IMR-90 (cell line): ENCODE measurements at regions not wholly inside any gene's neighbourhood (a gene's known extent, or its start where the extent isn't known, plus 50 kb on each side); places are given as distances from the start of the nearest gene placed in this dataset.

Source experiments
- ATAC-seq: fragments of 200-7000 bp; cut with Tn5 transposase; 2 replicates; pipeline ENCODE4 v1.9.1; 2020; ENCODE audit warnings: low read depth, mild to moderate bottlenecking, moderate library complexity
- BruUV-seq: library from RNA; stranded (reverse); fragments of 400-500 nt; replicated peaks from 2 replicates; lab custom pipeline; 2021; lab: Mats Ljungman, UMichigan
- CTCF ChIA-PET: fragments of 300-600 bp; formaldehyde crosslinking; extraction: SDS; loops from one replicate; lab custom pipeline; 2021; ENCODE audit warnings: antibody characterized with exemption; lab: Yijun Ruan, JAX
- POLR2A ChIA-PET: fragments of 300-600 bp; sonication (Branson Sonifier 250); formaldehyde crosslinking; loops from one replicate; lab custom pipeline; 2022; ENCODE audit warnings: antibody characterized with exemption; ENCODE audit not compliant: unreplicated experiment; lab: Charles Lee
- DNase-seq: peaks from one replicate; pipeline ENCODE4 v3.0.0; 2013
- H2AFZ ChIP-seq: replicated peaks from 2 replicates; pipeline ENCODE3; 2013; ENCODE audit warnings: low read length, mild to moderate bottlenecking; ENCODE audit not compliant: poor library complexity
- H2AK5ac ChIP-seq: 2 replicates; pipeline ENCODE4 v1.6.1; 2013; ENCODE audit warnings: low read depth, low read length, inconsistent platforms
- H2AK9ac ChIP-seq: replicated peaks from 2 replicates; pipeline ENCODE3; 2013; ENCODE audit warnings: mild to moderate bottlenecking, low read depth, low read length, moderate library complexity; ENCODE audit not compliant: poor library complexity
- H2BK120ac ChIP-seq: 2 replicates; pipeline ENCODE4 v1.6.1; 2013; ENCODE audit warnings: low read depth, low read length, inconsistent platforms
- H2BK15ac ChIP-seq: 3 replicates; pipeline ENCODE4 v1.6.1; 2013; ENCODE audit warnings: low read depth, low read length, inconsistent platforms
- H2BK20ac ChIP-seq: 2 replicates; pipeline ENCODE4 v1.6.1; 2013; ENCODE audit warnings: low read depth, mild to moderate bottlenecking, inconsistent platforms, low read length, moderate library complexity
- H2BK5ac ChIP-seq: 2 replicates; pipeline ENCODE4 v1.6.1; 2013; ENCODE audit warnings: mild to moderate bottlenecking, low read depth, low read length, inconsistent platforms; ENCODE audit not compliant: poor library complexity, severe bottlenecking
- H3K14ac ChIP-seq: replicated peaks from 2 replicates; pipeline ENCODE4 v1.6.1; 2013; ENCODE audit warnings: low read depth, low read length, inconsistent platforms
- H3K18ac ChIP-seq: 2 replicates; pipeline ENCODE4 v1.6.1; 2013; ENCODE audit warnings: low read depth, low read length, control low read depth
- H3K23ac ChIP-seq: 2 replicates; pipeline ENCODE4 v1.6.1; 2013; ENCODE audit warnings: low read depth, low read length, inconsistent platforms
- H3K27ac ChIP-seq: 2 replicates; pipeline ENCODE4 v1.5.1; 2013; ENCODE audit warnings: mild to moderate bottlenecking, control low read depth, low read length; ENCODE audit not compliant: insufficient read depth
- H3K27me3 ChIP-seq: 2 replicates; pipeline ENCODE4 v1.6.1; 2013; ENCODE audit warnings: low read length; ENCODE audit not compliant: control insufficient read depth, insufficient read depth
- H3K36me3 ChIP-seq: 2 replicates; pipeline ENCODE4 v1.6.1; 2013; ENCODE audit warnings: low read length, mixed read lengths; ENCODE audit not compliant: control insufficient read depth, insufficient read depth
- H3K4ac ChIP-seq: 2 replicates; pipeline ENCODE4 v1.6.1; 2013; ENCODE audit warnings: low read depth, low read length, inconsistent platforms
- H3K4me1 ChIP-seq: 2 replicates; pipeline ENCODE4 v1.6.1; 2013; ENCODE audit warnings: low read length, mixed read lengths; ENCODE audit not compliant: control insufficient read depth, insufficient read depth
- H3K4me2 ChIP-seq: 2 replicates; pipeline ENCODE4 v1.6.1; 2013; ENCODE audit warnings: low read depth, mild to moderate bottlenecking, control low read depth, low read length, moderate library complexity
- H3K4me3 ChIP-seq: 2 replicates; pipeline ENCODE4 v1.5.1; 2013; ENCODE audit warnings: low read depth, mild to moderate bottlenecking, control low read depth, low read length, moderate library complexity; ENCODE audit not compliant: insufficient read depth
- H3K56ac ChIP-seq: 2 replicates; pipeline ENCODE4 v1.6.1; 2013; ENCODE audit warnings: low read length, inconsistent platforms; ENCODE audit not compliant: insufficient read depth; ENCODE audit errors: extremely low read depth
- H3K79me1 ChIP-seq, 2 experiments: 2 replicates each; pipeline ENCODE4 v1.6.1; 2013; ENCODE audit warnings: low read length in 2 of 2, inconsistent platforms in 1 of 2, low read depth in 1 of 2
- H3K9ac ChIP-seq: 2 replicates; pipeline ENCODE4 v1.6.1; 2013; ENCODE audit warnings: low read depth, low read length, control low read depth
- H3K9me1 ChIP-seq: 2 replicates; pipeline ENCODE4 v1.6.1; 2013; ENCODE audit warnings: low read length, inconsistent platforms; ENCODE audit not compliant: insufficient read depth
- H3K9me3 ChIP-seq: 2 replicates; pipeline ENCODE4 v1.6.1; 2013; ENCODE audit warnings: low read length; ENCODE audit not compliant: control insufficient read depth, insufficient read depth
- H4K20me1 ChIP-seq: 2 replicates; pipeline ENCODE4 v1.6.1; 2013; ENCODE audit warnings: low read length, inconsistent platforms; ENCODE audit not compliant: insufficient read depth
- H4K5ac ChIP-seq: 2 replicates; pipeline ENCODE4 v1.6.1; 2013; ENCODE audit warnings: mild to moderate bottlenecking, low read depth, low read length, control low read depth
- H4K8ac ChIP-seq, 2 experiments: 2 replicates each; pipeline ENCODE4 v1.6.1; 2013; ENCODE audit warnings: low read depth in 2 of 2, low read length in 2 of 2, control low read depth in 1 of 2, inconsistent platforms in 1 of 2
- H4K91ac ChIP-seq: 2 replicates; pipeline ENCODE4 v1.6.1; 2013; ENCODE audit warnings: low read depth, low read length, inconsistent platforms; ENCODE audit not compliant: insufficient read depth
- BHLHE40 ChIP-seq: fragments of 150-350 bp; IDR thresholded peaks from 2 replicates; pipeline ENCODE4 v1.6.1; 2016; ENCODE audit warnings: mild to moderate bottlenecking, low read depth, low read length
- CEBPB ChIP-seq: IDR thresholded peaks from 2 replicates; pipeline ENCODE4 v1.6.1; 2012; ENCODE audit warnings: low read depth, low read length, improper control_type of control experiment
- FOS ChIP-seq: fragments of 150-350 bp; IDR thresholded peaks from 2 replicates; pipeline ENCODE4 v1.6.1; 2016; ENCODE audit warnings: low read depth, low read length
- MAZ ChIP-seq: IDR thresholded peaks from 2 replicates; pipeline ENCODE4 v1.6.1; 2012; ENCODE audit warnings: low read depth, mild to moderate bottlenecking, low read length, improper control_type of control experiment, moderate library complexity, borderline replicate concordance
- RFX5 ChIP-seq: IDR thresholded peaks from 2 replicates; pipeline ENCODE4 v1.8.0; 2012; ENCODE audit warnings: low read depth, mild to moderate bottlenecking, low read length, moderate library complexity
- WGBS, 2 experiments: methylation state at CpG; one replicate each; pipeline versions ENCODE4 v1.1.5 to v1.1.7; 2013; ENCODE audit warnings: missing lambda C conversion rate in 2 of 2; ENCODE audit not compliant: insufficient read length in 1 of 2; ENCODE audit errors: extremely low coverage in 2 of 2; 5-methylcytosine and 5-hydroxymethylcytosine counted together
- dilution Hi-C: fragments of 300-500 bp; cut with HindIII; formaldehyde crosslinking; loops from one replicate; pipeline ENCODE4 v1.14.3; 2018; ENCODE audit warnings: low sequenced_read_pairs; ENCODE audit not compliant: unreplicated experiment
- in situ Hi-C: fragments of 300-500 bp; cut with MboI; formaldehyde crosslinking; loops from 3 replicates; pipeline ENCODE4 v1.14.3; 2019; ENCODE audit warnings: low sequenced_read_pairs, inconsistent platforms, mixed read lengths
- intact Hi-C: fragments of 100-400 bp; cut with micrococcal nuclease; formaldehyde crosslinking; loops from 2 replicates; pipeline ENCODE4 v1.10.0; 2022
- TF ChIP-seq, protein P1 (sequence below): conservative IDR thresholded peaks from 2 replicates; pipeline ENCODE4 v1.5.1; 2012; ENCODE audit warnings: mild to moderate bottlenecking, low read depth, low read length, improper control_type of control experiment
- TF ChIP-seq, protein P2 (sequence below): fragments of 150-350 bp; IDR thresholded peaks from 2 replicates; pipeline ENCODE4 v1.6.1; 2016; ENCODE audit warnings: low read depth, mild to moderate bottlenecking, low read length, moderate library complexity, borderline replicate concordance

- no peak for TF ChIP-seq FOS
- TF ChIP-seq, protein P1, sequence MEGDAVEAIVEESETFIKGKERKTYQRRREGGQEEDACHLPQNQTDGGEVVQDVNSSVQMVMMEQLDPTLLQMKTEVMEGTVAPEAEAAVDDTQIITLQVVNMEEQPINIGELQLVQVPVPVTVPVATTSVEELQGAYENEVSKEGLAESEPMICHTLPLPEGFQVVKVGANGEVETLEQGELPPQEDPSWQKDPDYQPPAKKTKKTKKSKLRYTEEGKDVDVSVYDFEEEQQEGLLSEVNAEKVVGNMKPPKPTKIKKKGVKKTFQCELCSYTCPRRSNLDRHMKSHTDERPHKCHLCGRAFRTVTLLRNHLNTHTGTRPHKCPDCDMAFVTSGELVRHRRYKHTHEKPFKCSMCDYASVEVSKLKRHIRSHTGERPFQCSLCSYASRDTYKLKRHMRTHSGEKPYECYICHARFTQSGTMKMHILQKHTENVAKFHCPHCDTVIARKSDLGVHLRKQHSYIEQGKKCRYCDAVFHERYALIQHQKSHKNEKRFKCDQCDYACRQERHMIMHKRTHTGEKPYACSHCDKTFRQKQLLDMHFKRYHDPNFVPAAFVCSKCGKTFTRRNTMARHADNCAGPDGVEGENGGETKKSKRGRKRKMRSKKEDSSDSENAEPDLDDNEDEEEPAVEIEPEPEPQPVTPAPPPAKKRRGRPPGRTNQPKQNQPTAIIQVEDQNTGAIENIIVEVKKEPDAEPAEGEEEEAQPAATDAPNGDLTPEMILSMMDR: no peak
- no peak for TF ChIP-seq RFX5
- TF ChIP-seq CEBPB: no peak
- TF ChIP-seq, protein P2, sequence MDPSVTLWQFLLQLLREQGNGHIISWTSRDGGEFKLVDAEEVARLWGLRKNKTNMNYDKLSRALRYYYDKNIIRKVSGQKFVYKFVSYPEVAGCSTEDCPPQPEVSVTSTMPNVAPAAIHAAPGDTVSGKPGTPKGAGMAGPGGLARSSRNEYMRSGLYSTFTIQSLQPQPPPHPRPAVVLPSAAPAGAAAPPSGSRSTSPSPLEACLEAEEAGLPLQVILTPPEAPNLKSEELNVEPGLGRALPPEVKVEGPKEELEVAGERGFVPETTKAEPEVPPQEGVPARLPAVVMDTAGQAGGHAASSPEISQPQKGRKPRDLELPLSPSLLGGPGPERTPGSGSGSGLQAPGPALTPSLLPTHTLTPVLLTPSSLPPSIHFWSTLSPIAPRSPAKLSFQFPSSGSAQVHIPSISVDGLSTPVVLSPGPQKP: no peak
- no peak for TF ChIP-seq BHLHE40
- no peak for TF ChIP-seq MAZ
- Histone ChIP-seq H3K4me1 (no peaks in the 10 kb centered on the region), H3K36me3 (no peaks in the 10 kb centered on the region), H3K9ac (no peak overlapping the region), H3K4ac (no peak overlapping the region), H3K4me2 (no peak overlapping the region), H4K91ac (no peak overlapping the region), H2AK9ac (no peak overlapping the region), H3K18ac (no peak overlapping the region), H2AK5ac (no peak overlapping the region), H2BK15ac (no peak overlapping the region), H3K9me3 (peaks cover 2% of the 10 kb centered on the region), H4K8ac (no peak overlapping the region), H2AFZ (no peak overlapping the region), H2BK120ac (no peak overlapping the region), H3K14ac (no peak overlapping the region), H3K27ac (no peak overlapping the region), H3K9me1 (no peaks in the 10 kb centered on the region), H2BK20ac (no peak overlapping the region), H3K23ac (no peak overlapping the region), H3K4me3 (no peak overlapping the region), H3K79me1 (no peaks in the 10 kb centered on the region), H4K20me1 (no peaks in the 10 kb centered on the region), H2BK5ac (no peak overlapping the region), H3K56ac (no peak overlapping the region), H3K27me3 (no peaks in the 10 kb centered on the region), H4K5ac (no peak overlapping the region)
- DNase-seq (no peak), ATAC-seq (no peak)
- in situ Hi-C loops (no loop called here), intact Hi-C loops (no loop called here), dilution Hi-C loops (no loop called here)
- CTCF ChIA-PET: no interaction called here
- BruUV-seq: no TSS peak
- WGBS, 2 experiments: no CpG with 5 or more reads among the region's 11 CpGs
- POLR2A ChIA-PET: no interaction called here
These were observed 93.7 kb upstream of the CTNND2 start for GRCh38 chr5:11997942-11998341.
